GM18861 (cell line): ENCODE measurements at regions not wholly inside any gene's neighbourhood (a gene's known extent, or its start where the extent isn't known, plus 50 kb on each side); places are given as distances from the start of the nearest gene placed in this dataset.
"Not testable (repeated sequence)": the region's sequence is repeated elsewhere in the genome, so short reads cannot be mapped to it uniquely, and the experiment has no call there.

Source experiments
- ATAC-seq: cut with Tn5 transposase; IDR thresholded peaks from one replicate; pipeline ENCODE4 v1.9.1; 2021; ENCODE audit not compliant: unreplicated experiment

GRCh38 chr13:84816567-84817105 lies 934.4 kb upstream of the SLITRK1 start:
- no peak for ATAC-seq

- ATAC-seq: no peak
These were observed 930.5 kb upstream of the SLITRK1 start for GRCh38 chr13:84812789-84813188.

- no peak for ATAC-seq
These were observed 929.8 kb upstream of the SLITRK1 start for GRCh38 chr13:84812078-84812477.

GRCh38 chr13:84810781-84811180 lies 928.5 kb upstream of the SLITRK1 start:
- no peak for ATAC-seq

GRCh38 chr13:84802073-84802472 lies 919.8 kb upstream of the SLITRK1 start:
- ATAC-seq: no peak

- no peak for ATAC-seq
These were observed 902.3 kb upstream of the SLITRK1 start for GRCh38 chr13:84784443-84785153.

GRCh38 chr13:84777316-84777715 lies 895.0 kb upstream of the SLITRK1 start:
- ATAC-seq: no peak

- ATAC-seq: no peak
These were observed 894.3 kb upstream of the SLITRK1 start for GRCh38 chr13:84776593-84776992.

GRCh38 chr13:84775920-84776319 lies 893.6 kb upstream of the SLITRK1 start:
- not testable (repeated sequence) for ATAC-seq

- ATAC-seq: no peak
These were observed 891.8 kb upstream of the SLITRK1 start for GRCh38 chr13:84774111-84774510.

- no peak for ATAC-seq
These were observed 878.7 kb upstream of the SLITRK1 start for GRCh38 chr13:84760956-84761355.

- ATAC-seq: no peak
These were observed 866.9 kb upstream of the SLITRK1 start for GRCh38 chr13:84749126-84749525.

GRCh38 chr13:84745051-84745551 lies 862.8 kb upstream of the SLITRK1 start:
- ATAC-seq: no peak

- no peak for ATAC-seq
These were observed 861.9 kb upstream of the SLITRK1 start for GRCh38 chr13:84744203-84744602.

GRCh38 chr13:84741253-84741652 lies 859.0 kb upstream of the SLITRK1 start:
- ATAC-seq: no peak

- no peak for ATAC-seq
These were observed 856.7 kb upstream of the SLITRK1 start for GRCh38 chr13:84739021-84739420.

- ATAC-seq: no peak
These were observed 855.4 kb upstream of the SLITRK1 start for GRCh38 chr13:84737661-84738060.

- no peak for ATAC-seq
These were observed 848.1 kb upstream of the SLITRK1 start for GRCh38 chr13:84730376-84730775.

- no peak for ATAC-seq
These were observed 823.9 kb upstream of the SLITRK1 start for GRCh38 chr13:84705982-84706710.

- ATAC-seq: no peak
These were observed 819.9 kb upstream of the SLITRK1 start for GRCh38 chr13:84702174-84702573.

- not testable (repeated sequence) for ATAC-seq
These were observed 815.3 kb upstream of the SLITRK1 start for GRCh38 chr13:84697591-84697990.

- ATAC-seq: no peak
These were observed 804.7 kb upstream of the SLITRK1 start for GRCh38 chr13:84686973-84687372.
